ENCODE measurements at regions not wholly inside any gene's neighbourhood (a gene's known extent, or its start where the extent isn't known, plus 50 kb on each side); places are given as distances from the start of the nearest gene placed in this dataset.
A peak's percentile ranks its signal among the peaks of the same experiment; 100 is the strongest.

GRCh38 chr2:150601280-150602038 is 114.0 kb upstream of the RND3 start:
- no peaks in the 10 kb centered on the region for H3K27me3 Mint-ChIP-seq (ENCODE audit: low read depth, unreplicated experiment)
- H3K36me3 ChIP-seq (ENCODE audit: insufficient read depth, low read length) = no peaks in the 10 kb centered on the region
- H3K27me3 ChIP-seq (ENCODE audit: insufficient read depth, low read length) = no peaks in the 10 kb centered on the region
- no peaks in the 10 kb centered on the region for H3K9me3 ChIP-seq (ENCODE audit: insufficient read depth, low read depth, low read length)
- DNase-seq (ENCODE audit: low read depth) = peak; percentile 81
- H3K9me3 Mint-ChIP-seq (ENCODE audit: unreplicated experiment) = no peaks in the 10 kb centered on the region
- peak overlapping the region; percentile 72 for H3K4me2 ChIP-seq (ENCODE audit: low read length)
- H3K36me3 Mint-ChIP-seq (ENCODE audit: low read depth, unreplicated experiment) = no peaks in the 10 kb centered on the region
- H3K79me2 ChIP-seq (ENCODE audit: insufficient read depth, low read length) = no peaks in the 10 kb centered on the region
- H3K4me1 ChIP-seq (ENCODE audit: insufficient read depth, low read length) = peaks cover 10% of the 10 kb centered on the region
- H3K4me3 Mint-ChIP-seq (ENCODE audit: unreplicated experiment) = no peak overlapping the region
- H3K27ac Mint-ChIP-seq (ENCODE audit: unreplicated experiment) = peak overlapping the region; percentile 53
- peaks cover 15% of the 10 kb centered on the region for H3K4me1 Mint-ChIP-seq (ENCODE audit: low read depth, unreplicated experiment)
- H3K4me3 ChIP-seq (ENCODE audit: insufficient read depth, low read depth, low read length) = peak overlapping the region; percentile 22
- no peaks in the 10 kb centered on the region for H4K20me1 ChIP-seq (ENCODE audit: insufficient read depth, low read length)
- peak overlapping the region; percentile 34 for H3K27ac ChIP-seq (ENCODE audit: low read depth, low read length)
- H3K9ac ChIP-seq (ENCODE audit: low read length) = peak overlapping the region; percentile 40
- H2AFZ ChIP-seq (ENCODE audit: low read depth, low read length) = peak overlapping the region; percentile 29
- TF ChIP-seq CTCF (IDR thresholded peaks at IDR 0.05; ENCODE audit: insufficient read depth, low read depth, low read length) (no peak), EZH2 (IDR thresholded peaks at IDR 0.05; ENCODE audit: insufficient read depth, low read length) (no peak)
- FAIRE-seq = peak; percentile 99

GRCh38 chr2:150599889-150600288 is 112.4 kb upstream of the RND3 start:
- TF ChIP-seq EZH2 (IDR thresholded peaks at IDR 0.05; ENCODE audit: insufficient read depth, low read length) (no peak), CTCF (IDR thresholded peaks at IDR 0.05; ENCODE audit: insufficient read depth, low read depth, low read length) (no peak)
- H3K27me3 ChIP-seq (ENCODE audit: insufficient read depth, low read length) = no peaks in the 10 kb centered on the region
- FAIRE-seq = no peak
- H3K79me2 ChIP-seq (ENCODE audit: insufficient read depth, low read length) = no peaks in the 10 kb centered on the region
- H3K27ac ChIP-seq (ENCODE audit: low read depth, low read length) = no peak overlapping the region
- H3K9me3 ChIP-seq (ENCODE audit: insufficient read depth, low read depth, low read length) = no peaks in the 10 kb centered on the region
- H3K36me3 ChIP-seq (ENCODE audit: insufficient read depth, low read length) = no peaks in the 10 kb centered on the region
- H3K27ac Mint-ChIP-seq (ENCODE audit: unreplicated experiment) = no peak overlapping the region
- H3K9me3 Mint-ChIP-seq (ENCODE audit: unreplicated experiment) = no peaks in the 10 kb centered on the region
- no peak for DNase-seq (ENCODE audit: low read depth)
- no peak overlapping the region for H3K4me3 Mint-ChIP-seq (ENCODE audit: unreplicated experiment)
- no peaks in the 10 kb centered on the region for H4K20me1 ChIP-seq (ENCODE audit: insufficient read depth, low read length)
- no peaks in the 10 kb centered on the region for H3K27me3 Mint-ChIP-seq (ENCODE audit: low read depth, unreplicated experiment)
- no peak overlapping the region for H3K4me3 ChIP-seq (ENCODE audit: insufficient read depth, low read depth, low read length)
- H2AFZ ChIP-seq (ENCODE audit: low read depth, low read length) = no peak overlapping the region
- H3K4me2 ChIP-seq (ENCODE audit: low read length) = no peak overlapping the region
- H3K4me1 Mint-ChIP-seq (ENCODE audit: low read depth, unreplicated experiment) = peaks cover 23% of the 10 kb centered on the region
- no peaks in the 10 kb centered on the region for H3K36me3 Mint-ChIP-seq (ENCODE audit: low read depth, unreplicated experiment)
- H3K9ac ChIP-seq (ENCODE audit: low read length) = no peak overlapping the region
- H3K4me1 ChIP-seq (ENCODE audit: insufficient read depth, low read length) = peaks cover 18% of the 10 kb centered on the region

DNA sequence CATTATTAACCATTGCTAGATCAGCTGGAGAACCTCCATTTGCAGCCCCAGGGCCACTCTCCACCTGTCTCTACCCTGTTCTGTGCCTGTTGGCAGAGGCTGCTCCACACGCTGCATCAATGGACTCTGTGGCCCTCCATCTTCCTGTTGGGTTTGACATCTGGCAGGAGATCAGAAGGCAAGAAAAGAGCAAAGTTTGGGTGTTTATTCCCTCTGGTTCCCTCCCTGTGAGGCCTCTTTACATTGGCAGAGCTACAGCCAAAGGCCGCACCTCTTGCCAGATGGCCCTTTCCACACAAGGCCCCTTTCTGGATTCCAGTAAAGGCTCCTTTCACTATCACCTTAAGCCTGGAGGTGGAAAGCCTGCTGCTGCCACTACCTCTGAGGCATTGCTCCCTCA is 110.9 kb upstream of the RND3 start:
- Mint-ChIP-seq H3K4me1 (ENCODE audit: low read depth, unreplicated experiment) (peaks cover 23% of the 10 kb centered on the region), H3K27ac (ENCODE audit: unreplicated experiment) (no peak overlapping the region), H3K36me3 (ENCODE audit: low read depth, unreplicated experiment) (no peaks in the 10 kb centered on the region), H3K4me3 (ENCODE audit: unreplicated experiment) (no peak overlapping the region), H3K9me3 (ENCODE audit: unreplicated experiment) (no peaks in the 10 kb centered on the region), H3K27me3 (ENCODE audit: low read depth, unreplicated experiment) (no peaks in the 10 kb centered on the region)
- H3K9ac ChIP-seq (ENCODE audit: low read length) = no peak overlapping the region
- TF ChIP-seq CTCF (IDR thresholded peaks at IDR 0.05; ENCODE audit: insufficient read depth, low read depth, low read length) (no peak), EZH2 (IDR thresholded peaks at IDR 0.05; ENCODE audit: insufficient read depth, low read length) (no peak)
- no peaks in the 10 kb centered on the region for H3K9me3 ChIP-seq (ENCODE audit: insufficient read depth, low read depth, low read length)
- H4K20me1 ChIP-seq (ENCODE audit: insufficient read depth, low read length) = no peaks in the 10 kb centered on the region
- FAIRE-seq = no peak
- peak overlapping the region; percentile 43 for H2AFZ ChIP-seq (ENCODE audit: low read depth, low read length)
- DNase-seq (ENCODE audit: low read depth) = no peak
- no peak overlapping the region for H3K27ac ChIP-seq (ENCODE audit: low read depth, low read length)
- H3K79me2 ChIP-seq (ENCODE audit: insufficient read depth, low read length) = no peaks in the 10 kb centered on the region
- H3K4me1 ChIP-seq (ENCODE audit: insufficient read depth, low read length) = peaks cover 18% of the 10 kb centered on the region
- no peaks in the 10 kb centered on the region for H3K27me3 ChIP-seq (ENCODE audit: insufficient read depth, low read length)
- H3K4me2 ChIP-seq (ENCODE audit: low read length) = no peak overlapping the region
- no peak overlapping the region for H3K4me3 ChIP-seq (ENCODE audit: insufficient read depth, low read depth, low read length)
- H3K36me3 ChIP-seq (ENCODE audit: insufficient read depth, low read length) = no peaks in the 10 kb centered on the region

Measured in astrocyte (in vitro differentiated cells and primary cell).